GM19035 (cell line): ENCODE measurements at regions not wholly inside any gene's neighbourhood (a gene's known extent, or its start where the extent isn't known, plus 50 kb on each side); places are given as distances from the start of the nearest gene placed in this dataset.

ENCODE experiments used
- ATAC-seq: cut with Tn5 transposase; IDR thresholded peaks from one replicate; pipeline ENCODE4 v1.9.1; 2021; ENCODE audit not compliant: unreplicated experiment

GRCh38 chr2:5111581-5111980 lies 580.6 kb upstream of the SOX11 start:
- ATAC-seq: no peak

- no peak for ATAC-seq
Observed at GRCh38 chr2:5119046-5119445, 573.1 kb upstream of the SOX11 start.

- ATAC-seq: no peak
Observed at GRCh38 chr2:5121121-5121520, 571.1 kb upstream of the SOX11 start.

- no peak for ATAC-seq
Observed at GRCh38 chr2:5121642-5122041, 570.5 kb upstream of the SOX11 start.

GRCh38 chr2:5123582-5124196 lies 568.5 kb upstream of the SOX11 start:
- no peak for ATAC-seq

GRCh38 chr2:5125017-5125730 lies 567.0 kb upstream of the SOX11 start:
- no peak for ATAC-seq

- ATAC-seq: no peak
Observed at GRCh38 chr2:5132281-5132680, 559.9 kb upstream of the SOX11 start.

GRCh38 chr2:5140347-5140746 lies 551.8 kb upstream of the SOX11 start:
- no peak for ATAC-seq

GRCh38 chr2:5144159-5144558 lies 548.0 kb upstream of the SOX11 start:
- no peak for ATAC-seq

- ATAC-seq: no peak
Observed at GRCh38 chr2:5145053-5145452, 547.1 kb upstream of the SOX11 start.

GRCh38 chr2:5145801-5146200 lies 546.4 kb upstream of the SOX11 start:
- no peak for ATAC-seq

GRCh38 chr2:5148392-5149085 lies 543.6 kb upstream of the SOX11 start:
- no peak for ATAC-seq

- no peak for ATAC-seq
Observed at GRCh38 chr2:5150871-5151270, 541.3 kb upstream of the SOX11 start.

GRCh38 chr2:5164776-5165525 lies 527.2 kb upstream of the SOX11 start:
- ATAC-seq: no peak

GRCh38 chr2:5172923-5173322 lies 519.3 kb upstream of the SOX11 start:
- no peak for ATAC-seq

GRCh38 chr2:5173876-5174535 lies 518.2 kb upstream of the SOX11 start:
- no peak for ATAC-seq

GRCh38 chr2:5175231-5175630 lies 517.0 kb upstream of the SOX11 start:
- ATAC-seq: no peak

- no peak for ATAC-seq
Observed at GRCh38 chr2:5176764-5177163, 515.4 kb upstream of the SOX11 start.

- ATAC-seq: no peak
Observed at GRCh38 chr2:5183031-5183430, 509.2 kb upstream of the SOX11 start.

- ATAC-seq: no peak
Observed at GRCh38 chr2:5187283-5187682, 504.9 kb upstream of the SOX11 start.

- ATAC-seq: no peak
Observed at GRCh38 chr2:5188636-5189035, 503.5 kb upstream of the SOX11 start.
